IMR-90 (cell line): ENCODE measurements at regions not wholly inside any gene's neighbourhood (a gene's known extent, or its start where the extent isn't known, plus 50 kb on each side); places are given as distances from the start of the nearest gene placed in this dataset.

Experiments
- ATAC-seq: fragments of 200-7000 bp; cut with Tn5 transposase; 2 replicates; pipeline ENCODE4 v1.9.1; 2020; ENCODE audit warnings: low read depth, mild to moderate bottlenecking, moderate library complexity
- BruUV-seq: library from RNA; stranded (reverse); fragments of 400-500 nt; replicated peaks from 2 replicates; lab custom pipeline; 2021; lab: Mats Ljungman, UMichigan
- CTCF ChIA-PET: fragments of 300-600 bp; formaldehyde crosslinking; extraction: SDS; loops from one replicate; lab custom pipeline; 2021; ENCODE audit warnings: antibody characterized with exemption; lab: Yijun Ruan, JAX
- POLR2A ChIA-PET: fragments of 300-600 bp; sonication (Branson Sonifier 250); formaldehyde crosslinking; loops from one replicate; lab custom pipeline; 2022; ENCODE audit warnings: antibody characterized with exemption; ENCODE audit not compliant: unreplicated experiment; lab: Charles Lee
- DNase-seq: peaks from one replicate; pipeline ENCODE4 v3.0.0; 2013
- H2AFZ ChIP-seq: replicated peaks from 2 replicates; pipeline ENCODE3; 2013; ENCODE audit warnings: low read length, mild to moderate bottlenecking; ENCODE audit not compliant: poor library complexity
- H2AK5ac ChIP-seq: 2 replicates; pipeline ENCODE4 v1.6.1; 2013; ENCODE audit warnings: low read depth, low read length, inconsistent platforms
- H2AK9ac ChIP-seq: replicated peaks from 2 replicates; pipeline ENCODE3; 2013; ENCODE audit warnings: mild to moderate bottlenecking, low read depth, low read length, moderate library complexity; ENCODE audit not compliant: poor library complexity
- H2BK120ac ChIP-seq: 2 replicates; pipeline ENCODE4 v1.6.1; 2013; ENCODE audit warnings: low read depth, low read length, inconsistent platforms
- H2BK15ac ChIP-seq: 3 replicates; pipeline ENCODE4 v1.6.1; 2013; ENCODE audit warnings: low read depth, low read length, inconsistent platforms
- H2BK20ac ChIP-seq: 2 replicates; pipeline ENCODE4 v1.6.1; 2013; ENCODE audit warnings: low read depth, mild to moderate bottlenecking, inconsistent platforms, low read length, moderate library complexity
- H2BK5ac ChIP-seq: 2 replicates; pipeline ENCODE4 v1.6.1; 2013; ENCODE audit warnings: mild to moderate bottlenecking, low read depth, low read length, inconsistent platforms; ENCODE audit not compliant: poor library complexity, severe bottlenecking
- H3K14ac ChIP-seq: replicated peaks from 2 replicates; pipeline ENCODE4 v1.6.1; 2013; ENCODE audit warnings: low read depth, low read length, inconsistent platforms
- H3K18ac ChIP-seq: 2 replicates; pipeline ENCODE4 v1.6.1; 2013; ENCODE audit warnings: low read depth, low read length, control low read depth
- H3K23ac ChIP-seq: 2 replicates; pipeline ENCODE4 v1.6.1; 2013; ENCODE audit warnings: low read depth, low read length, inconsistent platforms
- H3K27ac ChIP-seq: 2 replicates; pipeline ENCODE4 v1.5.1; 2013; ENCODE audit warnings: mild to moderate bottlenecking, control low read depth, low read length; ENCODE audit not compliant: insufficient read depth
- H3K27me3 ChIP-seq: 2 replicates; pipeline ENCODE4 v1.6.1; 2013; ENCODE audit warnings: low read length; ENCODE audit not compliant: control insufficient read depth, insufficient read depth
- H3K36me3 ChIP-seq: 2 replicates; pipeline ENCODE4 v1.6.1; 2013; ENCODE audit warnings: low read length, mixed read lengths; ENCODE audit not compliant: control insufficient read depth, insufficient read depth
- H3K4ac ChIP-seq: 2 replicates; pipeline ENCODE4 v1.6.1; 2013; ENCODE audit warnings: low read depth, low read length, inconsistent platforms
- H3K4me1 ChIP-seq: 2 replicates; pipeline ENCODE4 v1.6.1; 2013; ENCODE audit warnings: low read length, mixed read lengths; ENCODE audit not compliant: control insufficient read depth, insufficient read depth
- H3K4me2 ChIP-seq: 2 replicates; pipeline ENCODE4 v1.6.1; 2013; ENCODE audit warnings: low read depth, mild to moderate bottlenecking, control low read depth, low read length, moderate library complexity
- H3K4me3 ChIP-seq: 2 replicates; pipeline ENCODE4 v1.5.1; 2013; ENCODE audit warnings: low read depth, mild to moderate bottlenecking, control low read depth, low read length, moderate library complexity; ENCODE audit not compliant: insufficient read depth
- H3K56ac ChIP-seq: 2 replicates; pipeline ENCODE4 v1.6.1; 2013; ENCODE audit warnings: low read length, inconsistent platforms; ENCODE audit not compliant: insufficient read depth; ENCODE audit errors: extremely low read depth
- H3K79me1 ChIP-seq, 2 experiments: 2 replicates each; pipeline ENCODE4 v1.6.1; 2013; ENCODE audit warnings: low read length in 2 of 2, inconsistent platforms in 1 of 2, low read depth in 1 of 2
- H3K9ac ChIP-seq: 2 replicates; pipeline ENCODE4 v1.6.1; 2013; ENCODE audit warnings: low read depth, low read length, control low read depth
- H3K9me1 ChIP-seq: 2 replicates; pipeline ENCODE4 v1.6.1; 2013; ENCODE audit warnings: low read length, inconsistent platforms; ENCODE audit not compliant: insufficient read depth
- H3K9me3 ChIP-seq: 2 replicates; pipeline ENCODE4 v1.6.1; 2013; ENCODE audit warnings: low read length; ENCODE audit not compliant: control insufficient read depth, insufficient read depth
- H4K20me1 ChIP-seq: 2 replicates; pipeline ENCODE4 v1.6.1; 2013; ENCODE audit warnings: low read length, inconsistent platforms; ENCODE audit not compliant: insufficient read depth
- H4K5ac ChIP-seq: 2 replicates; pipeline ENCODE4 v1.6.1; 2013; ENCODE audit warnings: mild to moderate bottlenecking, low read depth, low read length, control low read depth
- H4K8ac ChIP-seq, 2 experiments: 2 replicates each; pipeline ENCODE4 v1.6.1; 2013; ENCODE audit warnings: low read depth in 2 of 2, low read length in 2 of 2, control low read depth in 1 of 2, inconsistent platforms in 1 of 2
- H4K91ac ChIP-seq: 2 replicates; pipeline ENCODE4 v1.6.1; 2013; ENCODE audit warnings: low read depth, low read length, inconsistent platforms; ENCODE audit not compliant: insufficient read depth
- MAFK ChIP-seq: IDR thresholded peaks from 2 replicates; pipeline ENCODE4 v1.6.1; 2012; ENCODE audit warnings: low read depth, low read length, improper control_type of control experiment
- RFX5 ChIP-seq: IDR thresholded peaks from 2 replicates; pipeline ENCODE4 v1.8.0; 2012; ENCODE audit warnings: low read depth, mild to moderate bottlenecking, low read length, moderate library complexity
- dilution Hi-C: fragments of 300-500 bp; cut with HindIII; formaldehyde crosslinking; loops from one replicate; pipeline ENCODE4 v1.14.3; 2018; ENCODE audit warnings: low sequenced_read_pairs; ENCODE audit not compliant: unreplicated experiment
- in situ Hi-C: fragments of 300-500 bp; cut with MboI; formaldehyde crosslinking; loops from 3 replicates; pipeline ENCODE4 v1.14.3; 2019; ENCODE audit warnings: low sequenced_read_pairs, inconsistent platforms, mixed read lengths
- intact Hi-C: fragments of 100-400 bp; cut with micrococcal nuclease; formaldehyde crosslinking; loops from 2 replicates; pipeline ENCODE4 v1.10.0; 2022

DNA sequence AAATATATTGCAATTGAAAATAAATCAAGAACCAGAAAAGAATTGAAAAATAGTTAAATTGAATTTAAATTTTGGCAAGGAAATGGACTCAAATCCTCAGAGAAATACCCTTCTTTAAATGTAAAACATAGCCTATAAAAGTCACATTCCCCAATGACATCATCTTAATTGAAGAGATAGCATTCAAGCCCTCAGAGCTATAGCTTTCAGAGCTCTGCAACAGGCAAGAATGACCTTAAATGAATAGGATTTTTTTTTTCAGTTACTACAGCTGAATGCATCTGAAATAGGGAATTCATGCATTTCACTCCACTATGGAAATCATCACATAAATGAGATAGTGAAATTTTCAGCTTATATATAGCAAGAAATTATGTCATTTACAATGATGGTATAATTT lies 1049.0 kb downstream of the OLFM4 start:
- no peak overlapping the region for H2AK9ac ChIP-seq
- in situ Hi-C loops = no loop called here
- intact Hi-C loops = no loop called here

More for the DNA sequence above, 1049.0 kb downstream of the OLFM4 start:
- Histone ChIP-seq H3K23ac (no peak overlapping the region), H3K14ac (no peak overlapping the region), H4K5ac (no peak overlapping the region), H4K20me1 (no peaks in the 10 kb centered on the region), H2BK20ac (no peak overlapping the region), H4K91ac (no peak overlapping the region), H2AFZ (no peak overlapping the region), H2AK5ac (no peak overlapping the region), H4K8ac (no peak overlapping the region), H3K4me2 (no peak overlapping the region), H3K36me3 (no peaks in the 10 kb centered on the region), H2BK120ac (no peak overlapping the region), H3K9me3 (peaks cover 3% of the 10 kb centered on the region), H3K79me1 (no peaks in the 10 kb centered on the region), H2BK15ac (no peak overlapping the region), H3K4me3 (no peak overlapping the region), H2BK5ac (no peak overlapping the region), H3K4ac (no peak overlapping the region), H3K27ac (no peak overlapping the region), H3K27me3 (no peaks in the 10 kb centered on the region), H3K4me1 (no peaks in the 10 kb centered on the region), H3K56ac (no peak overlapping the region), H3K9ac (no peak overlapping the region), H3K18ac (no peak overlapping the region), H3K9me1 (no peaks in the 10 kb centered on the region)
- no peak for DNase-seq
- dilution Hi-C loops = no loop called here
- ChIA-PET CTCF (no interaction called here), POLR2A (no interaction called here)
- no peak for ATAC-seq
- BruUV-seq = no TSS peak
- TF ChIP-seq MAFK (no peak), RFX5 (no peak)
